ENCODE measurements at regions not wholly inside any gene's neighbourhood (a gene's known extent, or its start where the extent isn't known, plus 50 kb on each side); places are given as distances from the start of the nearest gene placed in this dataset.
A peak's percentile ranks its signal among the peaks of the same experiment; 100 is the strongest.

- TF ChIP-seq ZNF770 (CRISPR knock-in tag; IDR thresholded peaks at IDR 0.05), result peak; percentile 37; the same call in 1 of the 2 replicates
- no peak for TF ChIP-seq NONO (IDR thresholded peaks at IDR 0.05)
- no peak for TF ChIP-seq NONO (CRISPR knock-in tag; conservative IDR thresholded peaks at IDR 0.05)
- TF ChIP-seq HMGXB4 (CRISPR knock-in tag; IDR thresholded peaks at IDR 0.05; ENCODE audit: borderline replicate concordance in 1 of 2, low read depth in 1 of 2), result peak in 1 of 2 experiments; percentile 53; a peak in 2 of 4 replicates
- TF ChIP-seq NR1H2 (CRISPR knock-in tag; IDR thresholded peaks at IDR 0.05; ENCODE audit: borderline replicate concordance, low read depth), result no peak
- peak; percentile 68 for TF ChIP-seq ZFX (CRISPR knock-in tag; IDR thresholded peaks at IDR 0.05; ENCODE audit: low read depth)
- no peak for TF ChIP-seq ZKSCAN8 (CRISPR knock-in tag; IDR thresholded peaks at IDR 0.05; ENCODE audit: borderline replicate concordance)
- no peak for TF ChIP-seq ZNF557 (CRISPR knock-in tag; IDR thresholded peaks at IDR 0.05)
- no peak for TF ChIP-seq ZNF136 (CRISPR knock-in tag; IDR thresholded peaks at IDR 0.05; ENCODE audit: low read depth)
- no peak for TF ChIP-seq KLF13 (CRISPR knock-in tag; IDR thresholded peaks at IDR 0.05)
- TF ChIP-seq ZNF772 (CRISPR knock-in tag; IDR thresholded peaks at IDR 0.05), result peak; percentile 24; the same call in 1 of the 2 replicates
- no peak for TF ChIP-seq NFRKB (IDR thresholded peaks at IDR 0.05)
- peak; percentile 39; the same call in 1 of the 2 replicates for TF ChIP-seq MEIS1 (CRISPR knock-in tag; IDR thresholded peaks at IDR 0.05; ENCODE audit: borderline replicate concordance)
- TF ChIP-seq ZNF343 (CRISPR knock-in tag; IDR thresholded peaks at IDR 0.05), result no peak
- TF ChIP-seq SMC3 (IDR thresholded peaks at IDR 0.05; ENCODE audit: low read length), result no peak
- TF ChIP-seq RCOR2 (CRISPR knock-in tag; IDR thresholded peaks at IDR 0.05), result peak; percentile 51; the same call in 1 of the 2 replicates
- 0 out of 2 replicates have a peak, but pooled peaks have one; percentile 15 for TF ChIP-seq RBFOX2 (IDR thresholded peaks at IDR 0.05; ENCODE audit: low read depth, low read length)
- TF ChIP-seq MIER3 (CRISPR knock-in tag; IDR thresholded peaks at IDR 0.05; ENCODE audit: borderline replicate concordance), result no peak
- TF ChIP-seq SRY (CRISPR knock-in tag; IDR thresholded peaks at IDR 0.05), result peak; percentile 18; the same call in 1 of the 2 replicates
- no peak for TF ChIP-seq ZSCAN25 (CRISPR knock-in tag; IDR thresholded peaks at IDR 0.05)
- no peak for TF ChIP-seq HNF1B (CRISPR knock-in tag; IDR thresholded peaks at IDR 0.05)
- TF ChIP-seq ELF3 (CRISPR knock-in tag; IDR thresholded peaks at IDR 0.05), result no peak
- TF ChIP-seq ATF3 (CRISPR knock-in tag; IDR thresholded peaks at IDR 0.05), result 0 out of 2 replicates have a peak, but pooled peaks have one; percentile 8
- TF ChIP-seq AGO2 (optimal IDR thresholded peaks at IDR 0.05; ENCODE audit: low read depth, low read length), result no peak
- no peak for TF ChIP-seq PCBP2 (optimal IDR thresholded peaks at IDR 0.05; ENCODE audit: low read depth, low read length, poor library complexity, severe bottlenecking)
Measured at GRCh38 chr2:64859312-64860212, 129.6 kb upstream of the SLC1A4 start (continued).

All from HepG2 (cell line).